ENCODE measurements at regions not wholly inside any gene's neighbourhood (a gene's known extent, or its start where the extent isn't known, plus 50 kb on each side); places are given as distances from the start of the nearest gene placed in this dataset.
"Not testable (repeated sequence)": the region's sequence is repeated elsewhere in the genome, so short reads cannot be mapped to it uniquely, and the experiment has no call there.

GRCh38 chr9:135279834-135280393 lies 192.4 kb downstream of the OLFM1 start:
- DNase-seq: no peak

GRCh38 chr9:135280666-135281065 lies 193.2 kb downstream of the OLFM1 start:
- no peak for DNase-seq

- DNase-seq: no peak
Observed at GRCh38 chr9:135281151-135281550, 193.7 kb downstream of the OLFM1 start.

GRCh38 chr9:135281791-135282737 lies 194.6 kb downstream of the OLFM1 start:
- no peak for DNase-seq

- DNase-seq: no peak
Observed at GRCh38 chr9:135282808-135283207, 195.3 kb downstream of the OLFM1 start.

GRCh38 chr9:135283671-135284070 lies 195.9 kb upstream of the PPP1R26 start:
- DNase-seq: no peak

GRCh38 chr9:135284386-135285134 lies 195.0 kb upstream of the PPP1R26 start:
- DNase-seq: no peak

- not testable (repeated sequence) for DNase-seq
Observed at GRCh38 chr9:135286187-135286925, 193.2 kb upstream of the PPP1R26 start.

GRCh38 chr9:135286961-135287360 lies 192.6 kb upstream of the PPP1R26 start:
- no peak for DNase-seq

- no peak for DNase-seq
Observed at GRCh38 chr9:135287627-135288026, 192.0 kb upstream of the PPP1R26 start.

GRCh38 chr9:135288054-135288453 lies 191.5 kb upstream of the PPP1R26 start:
- no peak for DNase-seq

- no peak for DNase-seq
Observed at GRCh38 chr9:135289081-135289491, 190.5 kb upstream of the PPP1R26 start.

- no peak for DNase-seq
Observed at GRCh38 chr9:135290086-135290485, 189.5 kb upstream of the PPP1R26 start.

- no peak for DNase-seq
Observed at GRCh38 chr9:135290566-135290965, 189.0 kb upstream of the PPP1R26 start.

GRCh38 chr9:135291165-135291564 lies 188.4 kb upstream of the PPP1R26 start:
- DNase-seq: no peak

- no peak for DNase-seq
Observed at GRCh38 chr9:135294836-135295235, 184.7 kb upstream of the PPP1R26 start.

- no peak for DNase-seq
Observed at GRCh38 chr9:135295551-135296300, 183.9 kb upstream of the PPP1R26 start.

- no peak for DNase-seq
Observed at GRCh38 chr9:135296735-135297455, 182.7 kb upstream of the PPP1R26 start.

GRCh38 chr9:135297456-135298075 lies 182.0 kb upstream of the PPP1R26 start:
- DNase-seq: no peak

- no peak for DNase-seq
Observed at GRCh38 chr9:135299239-135299590, 180.4 kb upstream of the PPP1R26 start.
